H7 (cell line): ENCODE measurements at regions not wholly inside any gene's neighbourhood (a gene's known extent, or its start where the extent isn't known, plus 50 kb on each side); places are given as distances from the start of the nearest gene placed in this dataset.

ENCODE experiments used
- DNase-seq: peaks from one replicate; pipeline ENCODE4 v3.0.0; 2012
- H3K27me3 ChIP-seq: 2 replicates; pipeline ENCODE4 v1.6.0; 2011; ENCODE audit warnings: mild to moderate bottlenecking, low read length; ENCODE audit not compliant: control insufficient read depth, insufficient read depth
- H3K36me3 ChIP-seq: replicated peaks from 2 replicates; pipeline ENCODE4 v1.5.1; 2011; ENCODE audit warnings: low read length; ENCODE audit not compliant: control insufficient read depth, insufficient read depth
- H3K4me3 ChIP-seq: 2 replicates; pipeline ENCODE4 v1.5.1; 2011; ENCODE audit warnings: low read depth, mild to moderate bottlenecking, control low read depth, low read length, moderate library complexity; ENCODE audit not compliant: insufficient read depth

DNA sequence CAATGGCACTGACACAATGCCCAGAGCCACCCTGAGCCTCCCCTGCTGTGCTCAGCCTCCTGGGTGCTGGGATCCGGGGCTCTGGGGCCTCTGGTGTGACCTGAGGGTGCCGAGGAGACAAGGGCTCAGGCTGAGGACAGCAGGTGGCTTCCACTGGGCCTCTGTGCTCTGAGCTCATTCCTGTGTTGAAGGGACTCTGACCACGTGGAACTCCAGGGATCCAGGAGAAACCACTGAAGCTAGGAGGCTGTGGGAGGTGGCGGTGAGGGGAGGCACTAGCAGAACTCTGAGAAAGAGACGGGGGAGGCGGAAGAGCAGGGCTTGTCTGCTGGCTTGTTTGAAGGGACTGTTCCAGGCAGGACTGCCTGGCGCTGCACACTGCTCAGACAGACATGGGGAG lies 318.7 kb upstream of the IRX1 start:
- Histone ChIP-seq H3K4me3 (no peak overlapping the region), H3K36me3 (no peaks in the 10 kb centered on the region), H3K27me3 (no peaks in the 10 kb centered on the region)
- peak; percentile 47 for DNase-seq

DNA sequence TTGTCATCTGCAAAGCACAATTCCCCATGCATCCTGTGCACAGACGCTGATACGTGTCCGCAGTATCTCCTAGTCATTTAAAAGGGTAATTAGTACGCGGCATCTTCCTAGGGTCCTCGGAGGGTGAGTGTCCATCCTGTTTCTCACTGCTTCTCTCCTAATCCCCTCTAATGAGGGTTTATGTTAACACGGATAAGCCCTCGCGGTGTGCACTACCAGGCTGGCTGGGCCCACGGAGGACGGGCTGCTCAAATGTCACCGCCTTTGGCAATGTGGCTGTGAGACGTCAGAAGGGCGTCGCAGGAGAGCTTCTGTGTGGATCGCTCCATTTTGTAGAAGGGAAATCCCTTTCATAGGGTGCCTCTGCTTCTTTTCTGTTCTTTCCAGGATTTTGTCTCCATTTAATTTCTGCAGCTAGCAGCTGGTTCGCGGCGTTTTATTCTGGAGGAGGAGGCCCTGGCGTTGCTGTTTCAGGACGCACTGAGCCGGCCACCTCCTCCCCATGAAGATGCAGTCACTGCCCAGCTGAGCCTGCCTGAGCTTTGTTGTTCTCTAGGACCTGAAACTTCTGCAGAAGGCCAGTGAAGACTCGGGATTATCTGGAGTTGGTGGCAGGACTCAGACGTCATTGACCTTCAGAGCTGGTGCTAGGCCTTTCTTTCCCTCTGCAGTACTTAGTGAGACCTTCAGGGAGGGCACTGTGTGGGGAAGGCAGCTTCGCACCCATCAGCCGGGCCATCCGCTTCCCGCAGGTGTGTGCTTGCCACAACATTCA lies 326.1 kb upstream of the IRX1 start:
- Histone ChIP-seq H3K36me3 (no peaks in the 10 kb centered on the region), H3K27me3 (no peaks in the 10 kb centered on the region), H3K4me3 (no peak overlapping the region)
- DNase-seq, result no peak

DNA sequence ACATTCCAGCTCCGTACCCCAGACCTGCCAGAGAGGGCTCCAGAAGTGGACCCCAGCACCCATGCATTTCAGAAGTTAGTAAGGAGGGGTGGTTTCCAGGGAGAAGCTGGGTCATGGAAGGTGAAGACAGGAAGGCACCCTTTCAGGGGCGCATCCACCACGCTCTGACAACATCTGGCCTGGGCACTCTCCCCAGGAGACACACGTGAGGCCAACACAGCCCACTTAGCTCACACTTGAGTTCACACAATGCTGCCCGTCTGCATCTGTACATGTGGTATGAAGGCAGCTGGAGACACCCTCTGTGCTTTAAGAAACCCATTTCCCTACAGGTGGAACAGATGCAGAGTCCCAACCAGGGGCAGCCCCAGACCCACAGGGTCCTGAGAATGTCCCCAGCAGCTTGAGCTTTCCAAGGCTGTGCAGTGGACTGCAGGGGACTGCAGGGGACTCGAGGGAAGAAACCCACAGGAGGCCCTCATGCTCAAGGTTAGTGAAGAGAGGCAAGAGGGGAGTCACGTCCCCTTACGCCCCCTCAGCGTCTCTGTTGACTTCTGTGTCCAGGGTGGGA lies 326.8 kb upstream of the IRX1 start:
- no peaks in the 10 kb centered on the region for H3K27me3 ChIP-seq
- DNase-seq, result no peak

DNA sequence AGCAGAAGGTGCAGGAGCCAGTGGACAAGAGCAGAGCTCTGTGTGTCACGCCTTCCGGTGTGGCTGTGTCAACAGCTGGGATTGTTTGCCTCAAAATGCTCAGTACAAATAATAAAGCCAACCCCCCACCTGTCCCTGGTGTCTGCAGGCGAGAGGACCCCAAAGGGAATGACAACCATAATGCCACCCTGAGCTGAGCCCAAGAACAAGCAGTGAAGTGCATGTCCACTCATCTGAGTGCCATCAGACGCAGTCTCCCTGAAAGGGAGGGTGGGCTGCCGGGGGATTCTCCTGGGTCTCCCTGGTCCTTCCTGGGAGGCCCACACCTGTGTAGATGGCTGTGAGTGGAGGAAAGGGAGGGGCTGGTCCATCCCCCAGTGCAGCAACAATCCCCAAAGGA lies 328.8 kb upstream of the IRX1 start:
- no peak overlapping the region for H3K4me3 ChIP-seq
- no peaks in the 10 kb centered on the region for H3K27me3 ChIP-seq
- DNase-seq, result no peak
- no peaks in the 10 kb centered on the region for H3K36me3 ChIP-seq

More for the DNA sequence above, 326.8 kb upstream of the IRX1 start:
- Histone ChIP-seq H3K4me3 (no peak overlapping the region), H3K36me3 (no peaks in the 10 kb centered on the region)

DNA sequence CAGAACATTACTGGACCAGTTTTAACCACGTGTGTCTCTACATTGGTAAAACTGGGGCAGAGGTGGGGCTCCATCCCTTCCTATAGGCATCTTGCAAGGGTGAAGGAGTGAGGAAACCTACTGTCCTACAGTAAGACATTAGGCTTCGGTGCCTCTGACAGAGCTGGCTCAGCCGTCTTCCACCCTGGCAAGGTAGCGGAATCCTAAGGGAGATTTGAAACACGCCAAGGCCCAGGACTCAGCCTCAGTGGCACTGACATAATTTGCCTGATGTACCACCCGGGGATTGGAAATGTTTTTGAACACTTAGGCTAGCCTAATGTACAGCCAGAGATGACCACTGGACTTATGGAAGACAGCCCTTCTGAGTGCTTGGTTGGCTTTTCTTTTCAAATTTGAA lies 329.7 kb upstream of the IRX1 start:
- Histone ChIP-seq H3K27me3 (no peaks in the 10 kb centered on the region; the same call in 1 of the 2 replicates), H3K36me3 (no peaks in the 10 kb centered on the region), H3K4me3 (no peak overlapping the region)
- DNase-seq, result no peak

DNA sequence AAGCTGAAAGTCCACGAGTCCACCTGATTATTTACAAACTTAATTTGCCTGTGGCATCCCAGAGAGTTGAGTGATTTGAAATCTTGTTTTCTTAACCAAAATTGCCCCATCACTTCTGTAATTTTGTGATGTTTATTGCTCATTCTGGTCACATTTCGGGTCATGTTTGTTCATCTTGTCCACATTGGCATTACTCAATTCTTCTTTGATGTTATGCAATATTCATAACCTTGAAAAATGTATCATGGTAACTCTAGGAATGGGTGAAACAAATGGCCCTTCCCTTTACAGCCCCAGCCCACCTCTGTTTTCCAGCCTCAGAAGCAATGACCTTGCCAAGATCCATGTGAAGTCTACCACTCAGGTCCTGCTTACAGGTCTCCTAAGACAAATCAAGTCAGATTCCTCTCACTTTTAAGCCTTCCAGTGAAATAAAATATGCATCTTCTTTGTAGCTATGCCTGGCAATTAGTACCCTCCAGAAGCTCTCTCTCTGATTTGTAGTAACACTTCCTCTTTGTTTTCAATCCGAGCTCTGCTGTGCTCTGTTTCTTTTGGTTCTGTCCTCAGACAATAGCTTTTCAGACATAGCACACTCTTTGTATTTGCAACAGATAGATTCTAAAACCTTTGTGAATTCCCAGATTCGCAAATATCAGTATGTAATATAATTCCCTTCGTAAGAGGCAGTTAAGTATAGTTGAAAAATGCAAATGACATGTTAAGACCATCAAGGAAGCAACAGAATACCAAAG lies 330.3 kb upstream of the IRX1 start:
- H3K36me3 ChIP-seq, result no peaks in the 10 kb centered on the region
- no peak for DNase-seq

DNA sequence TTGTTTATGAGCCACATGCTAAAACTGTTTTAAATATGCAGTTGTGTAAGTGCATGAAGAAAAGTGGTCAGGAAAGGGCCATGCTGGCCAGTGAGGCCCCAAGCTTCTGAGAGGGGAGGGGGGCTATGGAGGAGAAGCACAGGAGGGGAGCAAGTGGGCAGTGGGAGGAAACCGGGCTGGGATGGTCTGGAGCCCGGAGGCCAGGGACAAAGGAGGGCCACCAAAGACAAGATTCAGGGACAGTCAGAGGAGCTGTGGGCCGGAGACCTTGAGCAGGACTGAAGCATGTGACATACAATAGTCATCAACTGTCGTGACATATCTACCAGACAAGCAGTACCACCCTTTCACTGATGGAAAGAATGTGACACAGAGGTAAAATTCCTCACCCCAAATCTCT lies 333.2 kb upstream of the IRX1 start:
- DNase-seq, result no peak
- H3K36me3 ChIP-seq, result no peaks in the 10 kb centered on the region

More for the DNA sequence above, 330.3 kb upstream of the IRX1 start:
- no peak overlapping the region for H3K4me3 ChIP-seq
- H3K27me3 ChIP-seq, result no peaks in the 10 kb centered on the region; the same call in 1 of the 2 replicates

DNA sequence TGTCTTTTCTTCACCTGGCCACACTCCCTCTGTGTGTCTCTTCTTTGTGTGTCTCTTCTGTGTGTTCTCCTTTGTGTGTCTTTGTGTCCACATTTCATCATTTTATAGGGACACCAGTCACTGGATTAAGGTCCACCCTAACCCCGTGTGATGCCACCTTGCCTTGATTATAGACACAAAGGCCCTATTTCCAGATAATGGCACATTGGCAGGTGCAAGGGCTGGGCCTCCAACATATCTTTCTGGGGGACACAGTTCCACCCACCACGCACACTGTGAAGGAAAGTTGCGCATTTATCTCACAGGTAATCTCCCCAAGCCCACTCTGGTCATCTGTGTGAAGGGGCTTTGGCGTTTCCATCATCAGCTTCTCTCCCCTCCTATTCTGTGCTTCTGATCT lies 334.6 kb upstream of the IRX1 start:
- DNase-seq, result no peak
- H3K27me3 ChIP-seq, result no peaks in the 10 kb centered on the region; the same call in 1 of the 2 replicates
- H3K4me3 ChIP-seq, result no peak overlapping the region
- no peaks in the 10 kb centered on the region for H3K36me3 ChIP-seq

More for the DNA sequence above, 333.2 kb upstream of the IRX1 start:
- H3K4me3 ChIP-seq, result no peak overlapping the region
- no peaks in the 10 kb centered on the region; the same call in 1 of the 2 replicates for H3K27me3 ChIP-seq

DNA sequence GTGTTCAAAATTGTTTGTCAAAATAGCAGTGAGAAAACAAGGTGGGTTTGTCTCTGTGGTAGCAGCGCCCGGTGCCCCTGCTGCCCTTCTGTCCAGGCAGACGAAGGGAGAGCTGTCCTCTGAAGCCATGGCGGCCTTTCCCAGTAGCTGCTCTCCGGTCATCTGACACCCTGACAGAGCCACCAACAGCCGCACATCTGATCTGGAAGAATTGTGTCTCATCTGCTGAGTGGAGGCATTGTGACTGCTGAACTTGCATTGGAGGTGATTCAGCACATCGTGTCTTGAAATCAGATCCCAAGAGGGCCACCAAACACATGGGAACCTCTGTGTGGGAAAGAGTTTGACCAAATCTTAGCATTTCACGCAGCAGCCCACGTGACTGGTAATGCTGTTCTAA lies 337.6 kb upstream of the IRX1 start:
- Histone ChIP-seq H3K36me3 (no peaks in the 10 kb centered on the region), H3K4me3 (no peak overlapping the region), H3K27me3 (no peaks in the 10 kb centered on the region; the same call in 1 of the 2 replicates)
- DNase-seq, result no peak

DNA sequence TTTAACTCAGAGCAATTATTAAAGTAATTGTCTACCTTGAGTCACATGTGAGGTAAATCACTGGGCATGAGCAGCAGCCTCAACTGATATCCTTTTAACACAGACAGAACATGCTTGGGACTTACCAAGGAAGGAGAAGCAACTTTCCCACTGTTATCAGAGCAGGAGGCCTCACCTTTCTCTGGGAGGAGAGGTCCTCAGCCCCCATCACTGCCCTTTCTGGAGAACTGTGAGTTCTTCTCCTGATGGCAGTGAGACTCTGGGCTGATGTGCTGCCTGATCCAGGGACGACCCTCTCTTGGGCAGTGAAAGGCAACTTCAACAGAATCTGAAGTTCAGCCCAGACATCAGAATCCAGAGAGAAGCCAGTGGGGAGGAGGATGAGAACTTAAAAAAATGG lies 343.4 kb upstream of the IRX1 start:
- no peak for DNase-seq
- Histone ChIP-seq H3K27me3 (no peaks in the 10 kb centered on the region; the same call in 1 of the 2 replicates), H3K4me3 (no peak overlapping the region), H3K36me3 (no peaks in the 10 kb centered on the region)

DNA sequence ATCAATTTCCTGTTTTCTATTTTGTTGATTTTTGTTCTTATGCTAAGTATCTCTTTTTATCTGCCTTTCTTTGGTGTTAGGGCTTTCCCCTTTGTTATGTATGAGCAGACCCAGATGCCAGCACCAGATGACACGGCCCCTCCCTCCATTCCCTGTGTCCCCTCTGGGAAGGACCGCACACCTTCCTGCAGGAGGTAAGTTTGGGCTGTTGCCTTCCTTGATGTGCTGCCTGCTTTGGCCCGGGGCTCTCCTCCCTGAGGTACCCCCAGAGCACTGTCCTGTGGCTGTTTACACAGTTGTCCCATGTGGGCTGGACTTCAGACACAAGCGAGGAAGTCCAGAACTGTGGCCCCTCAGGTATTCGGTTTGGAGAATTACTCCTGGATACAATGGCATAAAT lies 343.8 kb upstream of the IRX1 start:
- no peak overlapping the region for H3K4me3 ChIP-seq
- DNase-seq, result peak; percentile 57
- H3K27me3 ChIP-seq, result no peaks in the 10 kb centered on the region; the same call in 1 of the 2 replicates
- no peaks in the 10 kb centered on the region for H3K36me3 ChIP-seq

DNA sequence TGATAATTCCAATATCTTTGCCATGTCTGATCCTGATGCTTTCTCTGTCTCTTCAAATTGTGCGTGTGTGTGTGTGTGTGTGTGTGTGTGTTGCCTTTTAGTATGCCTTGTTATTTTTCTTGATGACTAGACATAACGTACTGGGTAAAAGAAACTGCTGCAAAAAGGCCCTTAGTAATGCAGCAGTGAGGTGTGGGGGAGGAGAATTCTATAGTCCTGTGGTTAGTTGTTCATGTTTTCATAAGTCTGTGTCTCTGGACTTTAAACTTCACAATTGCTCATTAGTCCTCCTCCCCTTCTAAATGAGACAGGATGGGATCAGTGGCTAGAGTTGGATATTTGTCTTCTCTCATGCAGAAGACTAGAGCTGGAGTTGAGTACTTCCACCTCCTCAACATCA lies 346.2 kb upstream of the IRX1 start:
- no peak for DNase-seq
- no peaks in the 10 kb centered on the region for H3K36me3 ChIP-seq
- no peaks in the 10 kb centered on the region; the same call in 1 of the 2 replicates for H3K27me3 ChIP-seq
- no peak overlapping the region for H3K4me3 ChIP-seq

DNA sequence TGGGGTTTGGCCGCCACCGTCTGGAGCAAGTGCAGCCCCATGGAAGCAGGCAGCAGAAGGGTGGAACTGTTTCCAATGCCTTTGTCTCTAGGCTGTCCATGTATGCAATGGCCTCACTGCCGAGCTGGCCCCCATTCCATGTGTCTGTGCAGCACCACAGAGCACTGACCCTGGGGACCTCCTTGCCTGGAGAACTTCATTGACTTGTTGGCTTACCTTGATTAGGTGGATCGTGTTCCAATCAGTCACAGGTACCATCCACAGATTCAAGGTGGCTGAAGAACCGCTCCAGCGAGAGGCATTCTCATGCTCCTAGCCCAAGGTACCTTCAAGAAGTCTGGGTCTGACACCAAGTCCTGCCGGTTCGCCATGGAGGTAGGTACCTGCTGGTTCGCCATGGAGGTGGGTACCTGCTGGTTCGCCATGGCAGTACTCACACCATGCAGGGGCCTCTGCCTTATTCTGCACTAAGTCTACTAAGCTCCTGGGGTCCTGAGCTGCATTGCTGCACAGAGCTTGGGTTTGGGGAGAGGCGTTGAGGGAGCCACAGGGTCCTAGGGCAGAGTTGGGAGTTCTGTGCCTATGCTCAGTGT lies 358.3 kb upstream of the IRX1 start:
- H3K36me3 ChIP-seq, result no peaks in the 10 kb centered on the region
- no peak for DNase-seq
- H3K27me3 ChIP-seq, result no peaks in the 10 kb centered on the region
- H3K4me3 ChIP-seq, result no peak overlapping the region

DNA sequence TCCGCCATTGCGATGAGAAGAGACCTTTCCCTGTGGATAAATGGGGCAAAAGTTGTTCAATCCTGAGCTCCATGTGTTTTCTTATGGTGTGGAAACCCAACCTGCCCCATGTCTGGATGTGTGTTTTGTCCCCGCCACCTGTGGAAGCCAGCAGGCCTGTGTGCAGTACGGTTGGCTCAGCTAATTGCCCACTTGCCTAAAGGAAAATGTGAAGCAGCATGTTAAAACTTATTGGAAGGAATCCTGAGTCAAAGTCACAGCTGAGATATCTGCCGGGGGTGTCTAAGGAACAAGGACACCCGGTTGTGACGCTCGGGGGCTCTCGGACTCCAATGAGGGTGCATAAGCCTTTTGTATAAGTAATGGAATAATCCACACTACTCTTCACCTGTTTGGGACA lies 361.1 kb upstream of the IRX1 start:
- Histone ChIP-seq H3K4me3 (no peak overlapping the region), H3K27me3 (no peaks in the 10 kb centered on the region), H3K36me3 (no peaks in the 10 kb centered on the region)
- DNase-seq, result no peak
